GM12878 (cell line): ENCODE measurements at regions not wholly inside any gene's neighbourhood (a gene's known extent, or its start where the extent isn't known, plus 50 kb on each side); places are given as distances from the start of the nearest gene placed in this dataset.

Experiments
- ATAC-seq: fragments of 200-7000 bp; cut with Tn5 transposase; 3 replicates; pipeline ENCODE4 v1.9.1; 2020; ENCODE audit warnings: mild to moderate bottlenecking, moderate library complexity
- BruUV-seq: library from RNA; stranded (reverse); fragments of 400-500 nt; replicated peaks from 2 replicates; lab custom pipeline; 2021; lab: Mats Ljungman, UMichigan
- CTCF ChIA-PET: fragments of 300-600 bp; sonication (Branson Sonifier 250); formaldehyde crosslinking; extraction: SDS; loops from one replicate; lab custom pipeline; 2021; ENCODE audit warnings: inconsistent platforms; lab: Yijun Ruan, JAX
- POLR2A ChIA-PET: fragments of 350-600 bp; formaldehyde crosslinking; extraction: SDS; loops from one replicate; lab custom pipeline; 2021; ENCODE audit warnings: inconsistent platforms; lab: Charles Lee
- RAD21 ChIA-PET: fragments of 300-600 bp; sonication (Branson Sonifier 250); formaldehyde crosslinking; loops from one replicate; lab custom pipeline; 2023; ENCODE audit warnings: antibody characterized with exemption; ENCODE audit not compliant: unreplicated experiment; lab: Charles Lee
- SMC1A ChIA-PET: fragments of 300-600 bp; sonication (Branson Sonifier 250); formaldehyde crosslinking; loops from one replicate; lab custom pipeline; 2023; ENCODE audit not compliant: unreplicated experiment, uncharacterized antibody; lab: Charles Lee
- DNase-seq: peaks from one replicate; pipeline ENCODE4 v3.0.0-alpha.2; 2011; ENCODE audit warnings: low read depth, low spot score
- FAIRE-seq: peaks from 3 replicates; lab custom pipeline; 2011; peaks lifted over from hg19 to GRCh38; lab: Jason Lieb, UNC
- H2AFZ ChIP-seq: 2 replicates; pipeline ENCODE4 v1.6.0; 2011; ENCODE audit warnings: low read depth, low read length, control low read depth; ENCODE audit not compliant: control insufficient read depth
- H3K27ac ChIP-seq: 2 replicates; pipeline ENCODE4 v1.5.1; 2011; ENCODE audit warnings: control low read depth; ENCODE audit not compliant: control insufficient read depth, insufficient read depth
- H3K27me3 ChIP-seq, 2 experiments: replicated peaks in 1 of 2; 2 replicates each; pipeline versions ENCODE4 v1.6.0 to v1.6.1; 2011; ENCODE audit warnings: low read length in 1 of 2; ENCODE audit not compliant: control insufficient read depth in 2 of 2, insufficient read depth in 2 of 2
- H3K36me3 ChIP-seq, 2 experiments: 2 replicates each; pipeline ENCODE4 v1.5.1; 2011; ENCODE audit warnings: low read length in 1 of 2; ENCODE audit not compliant: control insufficient read depth in 2 of 2, insufficient read depth in 2 of 2
- H3K4me1 ChIP-seq: 2 replicates; pipeline ENCODE4 v1.6.1; 2011; ENCODE audit warnings: mild to moderate bottlenecking, low read length, moderate library complexity, mixed read lengths; ENCODE audit not compliant: control insufficient read depth, insufficient read depth
- H3K4me2 ChIP-seq: 2 replicates; pipeline ENCODE4 v1.6.0; 2011; ENCODE audit warnings: control low read depth; ENCODE audit not compliant: control insufficient read depth, insufficient read depth
- H3K4me3 ChIP-seq: fragments of 200-600 bp; sonication (generic); 2 replicates; pipeline ENCODE4 v1.5.1; 2016
- H3K79me2 ChIP-seq: 2 replicates; pipeline ENCODE4 v1.6.0; 2011; ENCODE audit warnings: low read length; ENCODE audit not compliant: control insufficient read depth, insufficient read depth
- H3K9ac ChIP-seq: 2 replicates; pipeline ENCODE4 v1.8.0; 2011; ENCODE audit warnings: low read length, control low read depth, mixed read lengths; ENCODE audit not compliant: control insufficient read depth, insufficient read depth
- H3K9me3 ChIP-seq: replicated peaks from 3 replicates; pipeline ENCODE4 v1.5.1; 2011; ENCODE audit warnings: mild to moderate bottlenecking, low read length; ENCODE audit not compliant: control insufficient read depth, insufficient read depth
- H4K20me1 ChIP-seq: 2 replicates; pipeline ENCODE4 v1.6.0; 2011; ENCODE audit not compliant: control insufficient read depth, insufficient read depth
- BCL3 ChIP-seq: IDR thresholded peaks from 2 replicates; pipeline ENCODE4 v1.6.1; 2011; ENCODE audit warnings: borderline replicate concordance, low read depth, mild to moderate bottlenecking, moderate library complexity, low read length; ENCODE audit not compliant: insufficient read depth, poor library complexity, severe bottlenecking
- BHLHE40 ChIP-seq, 2 experiments: fragments of 450-650 bp in 1 of 2; IDR thresholded peaks; 2 replicates each; pipeline ENCODE4 v1.6.1; 2011 to 2017; ENCODE audit warnings: low read depth in 2 of 2, borderline replicate concordance in 1 of 2, improper control_type of control experiment in 1 of 2, low read length in 1 of 2, mild to moderate bottlenecking in 1 of 2
- CREB1 ChIP-seq: IDR thresholded peaks from 2 replicates; pipeline ENCODE4 v1.6.1; 2012; ENCODE audit warnings: low read depth, mild to moderate bottlenecking, inconsistent platforms
- IRF4 ChIP-seq: IDR thresholded peaks from 2 replicates; pipeline ENCODE4 v1.6.1; 2011; ENCODE audit warnings: low read depth, low read length
- JUNB ChIP-seq: IDR thresholded peaks from 2 replicates; pipeline ENCODE4 v1.6.1; 2016; ENCODE audit warnings: antibody characterized with exemption, mild to moderate bottlenecking
- MEF2B ChIP-seq: fragments of 450-650 bp; IDR thresholded peaks from 2 replicates; pipeline ENCODE4 v1.6.1; 2018; ENCODE audit warnings: mild to moderate bottlenecking, moderate library complexity; ENCODE audit not compliant: partially characterized antibody, poor library complexity, severe bottlenecking
- NFYA ChIP-seq: IDR thresholded peaks from 2 replicates; pipeline ENCODE4 v1.6.1; 2011; ENCODE audit warnings: low read depth, mild to moderate bottlenecking, low read length, improper control_type of control experiment, borderline replicate concordance
- RAD51 ChIP-seq: fragments of 450-650 bp; IDR thresholded peaks from 2 replicates; pipeline ENCODE4 v1.6.1; 2016; ENCODE audit warnings: moderate library complexity, mild to moderate bottlenecking, inconsistent platforms
- RELB ChIP-seq: fragments of 450-650 bp; IDR thresholded peaks from 2 replicates; pipeline ENCODE4 v1.6.1; 2017; ENCODE audit warnings: low read depth, mild to moderate bottlenecking, moderate library complexity
- REST ChIP-seq: IDR thresholded peaks from 2 replicates; pipeline ENCODE4 v1.6.1; 2012; ENCODE audit warnings: mild to moderate bottlenecking, low read depth, low read length
- RUNX3 ChIP-seq: IDR thresholded peaks from 2 replicates; pipeline ENCODE4 v1.6.1; 2012; ENCODE audit warnings: low read length, inconsistent platforms
- TAF1 ChIP-seq: IDR thresholded peaks from 2 replicates; pipeline ENCODE4 v1.6.1; 2011; ENCODE audit warnings: mild to moderate bottlenecking, low read depth, low read length, borderline replicate concordance
- TBL1XR1 ChIP-seq: IDR thresholded peaks from 2 replicates; pipeline ENCODE4 v1.6.1; 2012; ENCODE audit warnings: low read depth, low read length, improper control_type of control experiment
- TCF7 ChIP-seq: IDR thresholded peaks from 2 replicates; pipeline ENCODE4 v1.6.1; 2014; ENCODE audit warnings: antibody characterized with exemption, borderline replicate concordance
- in situ Hi-C: fragments of 300-500 bp; cut with MboI; formaldehyde crosslinking; loops from 9 replicates; pipeline ENCODE4 v1.14.3; 2018; ENCODE audit warnings: mixed read lengths
- intact Hi-C: fragments of 100-400 bp; cut with micrococcal nuclease; formaldehyde crosslinking; loops from one replicate; pipeline ENCODE4 v1.14.2; 2022; ENCODE audit not compliant: unreplicated experiment

GRCh38 chr10:105609451-105609850 lies 968.4 kb downstream of the SORCS3 start (continued):
- TF ChIP-seq RAD51 = no peak
- TF ChIP-seq IRF4 = no peak
- TF ChIP-seq RUNX3 = no peak
- TF ChIP-seq RELB = no peak
- no peak for TF ChIP-seq CREB1

- H2AFZ ChIP-seq = no peak overlapping the region
- intact Hi-C loops = no loop called here
- no peak overlapping the region for H3K9ac ChIP-seq
- no peak for ATAC-seq
- H3K36me3 ChIP-seq = no peaks in the 10 kb centered on the region
- H3K79me2 ChIP-seq = no peaks in the 10 kb centered on the region
- no peaks in the 10 kb centered on the region for H4K20me1 ChIP-seq
- no peaks in the 10 kb centered on the region for H3K4me1 ChIP-seq
- ChIA-PET RAD21 (no interaction called here), SMC1A (no interaction called here), CTCF (no interaction called here), POLR2A (no interaction called here)
- no peak overlapping the region for H3K4me2 ChIP-seq
- no peaks in the 10 kb centered on the region for H3K9me3 ChIP-seq
- in situ Hi-C loops = no loop called here
- DNase-seq = no peak
- BruUV-seq = no TSS peak
- TF ChIP-seq TAF1 (no peak), BHLHE40 (IDR thresholded peaks at IDR 0.05; ENCODE audit: borderline replicate concordance in 1 of 2, low read depth in 2 of 2, low read length in 1 of 2) (no peak), JUNB (no peak), NFYA (no peak), TCF7 (no peak), MEF2B (no peak), BCL3 (no peak), TBL1XR1 (no peak), REST (no peak)
- no peak overlapping the region for H3K4me3 ChIP-seq
- FAIRE-seq = no peak
- no peaks in the 10 kb centered on the region for H3K27me3 ChIP-seq
- H3K27ac ChIP-seq = no peak overlapping the region
These were observed 964.8 kb downstream of the SORCS3 start for GRCh38 chr10:105605918-105606317.
